ENCODE measurements at regions not wholly inside any gene's neighbourhood (a gene's known extent, or its start where the extent isn't known, plus 50 kb on each side); places are given as distances from the start of the nearest gene placed in this dataset.

- TF ChIP-seq REST (IDR thresholded peaks at IDR 0.05; ENCODE audit: insufficient read depth in 1 of 2, low read depth in 2 of 2, low read length in 1 of 2) (no peak), SIN3A (IDR thresholded peaks at IDR 0.05; ENCODE audit: borderline replicate concordance, insufficient read depth, low read depth, low read length) (no peak), TCF7L2 (IDR thresholded peaks at IDR 0.05; ENCODE audit: low read depth, low read length) (no peak), CTCF (IDR thresholded peaks at IDR 0.05) (no peak), POLR2AphosphoS5 (IDR thresholded peaks at IDR 0.05; ENCODE audit: low read depth, low read length) (no peak)
- Histone ChIP-seq H3K27me3 (ENCODE audit: control insufficient read depth, insufficient read depth, low read length) (no peaks in the 10 kb centered on the region), H3K4me1 (ENCODE audit: control insufficient read depth, insufficient read depth, low read length) (no peaks in the 10 kb centered on the region; the same call in 1 of the 2 replicates), H3K9me3 (ENCODE audit: control insufficient read depth, insufficient read depth, low read depth, low read length) (no peaks in the 10 kb centered on the region), H3K27ac (ENCODE audit: low read length) (no peak overlapping the region), H3K36me3 (ENCODE audit: control insufficient read depth, insufficient read depth, low read length) (no peaks in the 10 kb centered on the region), H3K4me3 (ENCODE audit: low read depth in 2 of 2, low read length in 2 of 2) (no peak overlapping the region)
- no TSS peak for BruUV-seq (replicated peaks)
- no peak for DNase-seq (ENCODE audit: low read depth, low spot score)
- in situ Hi-C loops (cut with HindIII; ENCODE audit: low pct_unique_long_range_greater_than_20kb, low sequenced_read_pairs) = no loop called here
- CTCF ChIA-PET = no interaction called here
- ATAC-seq = no peak
- intact Hi-C loops (cut with micrococcal nuclease; ENCODE audit: unreplicated experiment) = no loop called here
- POLR2A ChIA-PET = no interaction called here
These were observed 149.5 kb upstream of the ADGRL4 start for GRCh38 chr1:79155991-79156390.

GRCh38 chr1:79151006-79151796 lies 144.7 kb upstream of the ADGRL4 start:
- Histone ChIP-seq H3K4me3 (ENCODE audit: low read depth in 2 of 2, low read length in 2 of 2) (no peak overlapping the region), H3K27ac (ENCODE audit: low read length) (no peak overlapping the region), H3K27me3 (ENCODE audit: control insufficient read depth, insufficient read depth, low read length) (no peaks in the 10 kb centered on the region), H3K4me1 (ENCODE audit: control insufficient read depth, insufficient read depth, low read length) (no peaks in the 10 kb centered on the region; the same call in 1 of the 2 replicates), H3K9me3 (ENCODE audit: control insufficient read depth, insufficient read depth, low read depth, low read length) (no peaks in the 10 kb centered on the region; the same call in 1 of the 2 replicates), H3K36me3 (ENCODE audit: control insufficient read depth, insufficient read depth, low read length) (no peaks in the 10 kb centered on the region)
- DNase-seq (ENCODE audit: low read depth, low spot score) (no peak), ATAC-seq (no peak)
- CTCF ChIA-PET = no interaction called here
- in situ Hi-C loops (cut with HindIII; ENCODE audit: low pct_unique_long_range_greater_than_20kb, low sequenced_read_pairs) = no loop called here
- TF ChIP-seq SIN3A (IDR thresholded peaks at IDR 0.05; ENCODE audit: borderline replicate concordance, insufficient read depth, low read depth, low read length) = no peak
- no peak for TF ChIP-seq CTCF (IDR thresholded peaks at IDR 0.05)
- no peak for TF ChIP-seq TCF7L2 (IDR thresholded peaks at IDR 0.05; ENCODE audit: low read depth, low read length)
- no peak for TF ChIP-seq POLR2AphosphoS5 (IDR thresholded peaks at IDR 0.05; ENCODE audit: low read depth, low read length)
- no peak for TF ChIP-seq REST (IDR thresholded peaks at IDR 0.05; ENCODE audit: insufficient read depth in 1 of 2, low read depth in 2 of 2, low read length in 1 of 2)
- POLR2A ChIA-PET = no interaction called here
- BruUV-seq (replicated peaks) = no TSS peak
- intact Hi-C loops (cut with micrococcal nuclease; ENCODE audit: unreplicated experiment) = no loop called here

Measured in Panc1 (cell line).